ENCODE measurements at regions not wholly inside any gene's neighbourhood (a gene's known extent, or its start where the extent isn't known, plus 50 kb on each side); places are given as distances from the start of the nearest gene placed in this dataset.

GRCh38 chr4:23572382-23572781 is 317.5 kb downstream of the PPARGC1A start:
- no peaks in the 10 kb centered on the region for H3K36me3 ChIP-seq
- H3K4me3 ChIP-seq, result no peak overlapping the region
- H3K4me1 ChIP-seq, result no peaks in the 10 kb centered on the region
- DNase-seq, result no peak
- intact Hi-C loops (cut with DNase I), result no loop called here
- H3K27ac ChIP-seq, result no peak overlapping the region
- 91 to 93% methylated on average over 4 of the region's 4 CpGs for WGBS, 2 donors
- no peaks in the 10 kb centered on the region for H3K27me3 ChIP-seq
- no peak for TF ChIP-seq POLR2AphosphoS5 (IDR thresholded peaks at IDR 0.05)
- TF ChIP-seq POLR2A (IDR thresholded peaks at IDR 0.05), result no peak
- TF ChIP-seq CTCF (IDR thresholded peaks at IDR 0.05), result no peak
- TF ChIP-seq EP300 (IDR thresholded peaks at IDR 0.05), result no peak
- no peaks in the 10 kb centered on the region for H3K9me3 ChIP-seq

- Histone ChIP-seq H3K4me1 (no peaks in the 10 kb centered on the region), H3K9me3 (peaks cover 0 to 2% (median 0%) of the 10 kb centered on the region in 4 donors), H3K4me3 (no peak overlapping the region), H3K27me3 (no peaks in the 10 kb centered on the region), H3K36me3 (no peaks in the 10 kb centered on the region), H3K27ac (no peak overlapping the region)
- DNase-seq, result no peak
- intact Hi-C loops (cut with DNase I), result no loop called here
- TF ChIP-seq POLR2AphosphoS5 (IDR thresholded peaks at IDR 0.05) (no peak), POLR2A (IDR thresholded peaks at IDR 0.05) (no peak), EP300 (IDR thresholded peaks at IDR 0.05) (no peak), CTCF (IDR thresholded peaks at IDR 0.05) (no peak)
Measured at GRCh38 chr4:23567338-23567737, 322.5 kb downstream of the PPARGC1A start.

- intact Hi-C loops (cut with DNase I), result no loop called here
- 88 to 96% methylated on average over 2 of the region's 2 CpGs for WGBS, 2 donors
- no peak for TF ChIP-seq CTCF (IDR thresholded peaks at IDR 0.05)
- TF ChIP-seq POLR2AphosphoS5 (IDR thresholded peaks at IDR 0.05), result no peak
- TF ChIP-seq POLR2A (IDR thresholded peaks at IDR 0.05), result no peak
- TF ChIP-seq EP300 (IDR thresholded peaks at IDR 0.05), result no peak
Measured at GRCh38 chr4:23560748-23561147, 329.1 kb downstream of the PPARGC1A start.

GRCh38 chr4:23558101-23558500 is 331.7 kb downstream of the PPARGC1A start:
- 82 to 87% methylated on average over 2 of the region's 2 CpGs for WGBS, 2 donors
- no peaks in the 10 kb centered on the region for H3K4me1 ChIP-seq
- no peak for DNase-seq
- no peaks in the 10 kb centered on the region for H3K27me3 ChIP-seq
- no peaks in the 10 kb centered on the region for H3K36me3 ChIP-seq
- peaks cover 0 to 4% (median 0%) of the 10 kb centered on the region in 4 donors for H3K9me3 ChIP-seq
- TF ChIP-seq CTCF (IDR thresholded peaks at IDR 0.05), result no peak
- no peak overlapping the region for H3K4me3 ChIP-seq
- H3K27ac ChIP-seq, result no peak overlapping the region
- intact Hi-C loops (cut with DNase I), result no loop called here

More at GRCh38 chr4:23560748-23561147, 329.1 kb downstream of the PPARGC1A start:
- DNase-seq, result no peak
- no peak overlapping the region for H3K27ac ChIP-seq
- H3K36me3 ChIP-seq, result no peaks in the 10 kb centered on the region
- no peaks in the 10 kb centered on the region for H3K4me1 ChIP-seq
- peaks cover 0 to 2% (median 0%) of the 10 kb centered on the region in 4 donors for H3K9me3 ChIP-seq
- H3K27me3 ChIP-seq, result no peaks in the 10 kb centered on the region
- H3K4me3 ChIP-seq, result no peak overlapping the region

- TF ChIP-seq POLR2AphosphoS5 (IDR thresholded peaks at IDR 0.05) (no peak), CTCF (IDR thresholded peaks at IDR 0.05) (no peak), POLR2A (IDR thresholded peaks at IDR 0.05) (no peak), EP300 (IDR thresholded peaks at IDR 0.05) (no peak)
- Histone ChIP-seq H3K4me3 (no peak overlapping the region), H3K36me3 (no peaks in the 10 kb centered on the region), H3K27ac (no peak overlapping the region), H3K9me3 (peaks cover 0 to 2% (median 0%) of the 10 kb centered on the region in 4 donors), H3K27me3 (no peaks in the 10 kb centered on the region), H3K4me1 (no peaks in the 10 kb centered on the region)
- 66 to 88% methylated on average over 3 of the region's 3 CpGs for WGBS, 2 donors
- no peak for DNase-seq
- intact Hi-C loops (cut with DNase I), result no loop called here
Measured at GRCh38 chr4:23547601-23548000, 342.2 kb downstream of the PPARGC1A start.
